Ectodermal cell (in vitro differentiated cells): ENCODE measurements at regions not wholly inside any gene's neighbourhood (a gene's known extent, or its start where the extent isn't known, plus 50 kb on each side); places are given as distances from the start of the nearest gene placed in this dataset.

Experiments
- H3K27ac ChIP-seq: 2 replicates; pipeline ENCODE4 v1.7.0; 2013; ENCODE audit warnings: mild to moderate bottlenecking, low read depth, low read length; ENCODE audit not compliant: insufficient read depth, poor library complexity, severe bottlenecking
- H3K27me3 ChIP-seq: 2 replicates; pipeline ENCODE4 v1.7.0; 2013; ENCODE audit warnings: mild to moderate bottlenecking, low read length; ENCODE audit not compliant: insufficient read depth, control insufficient read depth, poor library complexity, severe bottlenecking
- H3K36me3 ChIP-seq: one replicate; pipeline ENCODE4 v1.7.0; 2013; ENCODE audit warnings: low read length; ENCODE audit not compliant: control insufficient read depth, insufficient read depth
- H3K4me1 ChIP-seq: one replicate; pipeline ENCODE4 v1.7.0; 2013; ENCODE audit warnings: low read length; ENCODE audit not compliant: control insufficient read depth, insufficient read depth
- H3K4me3 ChIP-seq: 2 replicates; pipeline ENCODE4 v1.7.0; 2013; ENCODE audit warnings: low read depth, low read length, control low read depth; ENCODE audit not compliant: insufficient read depth
- H3K9me3 ChIP-seq: 2 replicates; pipeline ENCODE4 v1.7.0; 2013; ENCODE audit warnings: mild to moderate bottlenecking, low read length, moderate library complexity; ENCODE audit not compliant: control insufficient read depth
- WGBS, 2 experiments: methylation state at CpG; one replicate each; pipeline ENCODE4 v1.1.7; 2013; ENCODE audit warnings: missing lambda C conversion rate in 2 of 2; 5-methylcytosine and 5-hydroxymethylcytosine counted together

DNA sequence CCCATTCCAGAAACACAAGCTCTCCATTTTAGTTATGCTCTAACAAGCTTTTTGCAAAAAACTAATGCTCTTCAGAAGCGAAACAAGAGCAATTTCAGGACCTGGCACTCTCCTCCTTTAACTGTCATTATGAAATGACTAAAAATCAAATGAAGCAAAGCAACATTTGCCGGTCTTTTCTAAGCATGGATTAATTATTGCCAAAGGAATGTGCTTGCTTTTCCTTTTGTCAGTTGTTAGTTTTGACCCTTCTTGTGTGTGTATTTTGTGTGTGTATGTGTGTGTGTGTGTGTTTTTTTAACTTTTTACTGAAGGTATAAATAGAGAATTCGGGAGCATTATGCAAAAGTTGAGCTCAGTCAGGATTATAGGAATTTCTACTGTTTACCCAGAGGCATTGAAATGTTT is 509.1 kb downstream of the TUSC7 start:
- 87 to 92% methylated on average over 3 of the region's 3 CpGs for WGBS, 2 experiments
- Histone ChIP-seq H3K4me1 (no peaks in the 10 kb centered on the region), H3K9me3 (no peaks in the 10 kb centered on the region), H3K36me3 (no peaks in the 10 kb centered on the region), H3K4me3 (no peak overlapping the region), H3K27ac (no peak overlapping the region), H3K27me3 (no peaks in the 10 kb centered on the region)

GRCh38 chr3:117219296-117219695 is 509.7 kb downstream of the TUSC7 start:
- Histone ChIP-seq H3K9me3 (no peaks in the 10 kb centered on the region), H3K4me1 (no peaks in the 10 kb centered on the region), H3K4me3 (no peak overlapping the region), H3K36me3 (no peaks in the 10 kb centered on the region), H3K27ac (no peak overlapping the region), H3K27me3 (no peaks in the 10 kb centered on the region)
- 100% methylated on average over 1 of the region's 2 CpGs; no CpG with 5 or more reads in 1 of the 2 experiments for WGBS, 2 experiments

DNA sequence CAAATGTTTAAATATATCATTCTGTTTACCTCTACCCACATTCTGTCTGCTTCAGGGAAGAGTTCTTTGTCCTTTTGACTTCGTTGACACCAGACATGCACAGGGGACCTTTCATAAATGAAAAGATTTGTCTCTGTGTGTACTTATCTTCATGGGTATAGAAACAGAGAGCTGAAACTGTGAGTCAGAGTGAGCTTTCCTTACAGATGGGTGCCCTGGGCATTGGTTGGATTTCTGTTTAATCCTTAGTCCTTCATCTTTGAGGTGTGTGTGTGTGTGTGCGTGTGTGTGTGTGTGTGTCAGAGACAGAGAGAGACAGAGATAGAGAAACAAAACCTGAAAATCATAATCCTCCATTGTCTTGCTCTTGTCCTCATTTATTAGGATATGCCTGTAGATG is 517.4 kb downstream of the TUSC7 start:
- Histone ChIP-seq H3K27me3 (no peaks in the 10 kb centered on the region), H3K36me3 (no peaks in the 10 kb centered on the region), H3K4me3 (no peak overlapping the region), H3K9me3 (no peaks in the 10 kb centered on the region), H3K4me1 (no peaks in the 10 kb centered on the region), H3K27ac (no peak overlapping the region)
- 81 to 90% methylated on average over 2 of the region's 2 CpGs for WGBS, 2 experiments

- Histone ChIP-seq H3K4me3 (no peak overlapping the region), H3K36me3 (no peaks in the 10 kb centered on the region), H3K27ac (no peak overlapping the region), H3K9me3 (no peaks in the 10 kb centered on the region), H3K4me1 (no peaks in the 10 kb centered on the region), H3K27me3 (no peaks in the 10 kb centered on the region)
- WGBS, 2 experiments: 85 to 87% methylated on average over 1 of the region's 1 CpG
Measured at GRCh38 chr3:117228466-117228865, 518.9 kb downstream of the TUSC7 start.

- H3K27ac ChIP-seq: no peak overlapping the region
- no peaks in the 10 kb centered on the region for H3K4me1 ChIP-seq
- no peaks in the 10 kb centered on the region for H3K9me3 ChIP-seq
- no peak overlapping the region for H3K4me3 ChIP-seq
- WGBS, 2 experiments: no CpG with 5 or more reads among the region's 2 CpGs
- no peaks in the 10 kb centered on the region for H3K27me3 ChIP-seq
- H3K36me3 ChIP-seq: no peaks in the 10 kb centered on the region
Measured at GRCh38 chr3:117230924-117231323, 521.3 kb downstream of the TUSC7 start.

- H3K9me3 ChIP-seq: no peaks in the 10 kb centered on the region
- H3K4me1 ChIP-seq: no peaks in the 10 kb centered on the region
- H3K36me3 ChIP-seq: no peaks in the 10 kb centered on the region
- H3K27me3 ChIP-seq: no peaks in the 10 kb centered on the region
- H3K4me3 ChIP-seq: no peak overlapping the region
- H3K27ac ChIP-seq: no peak overlapping the region
- WGBS, 2 experiments: 60% methylated on average over 1 of the region's 1 CpG; no CpG with 5 or more reads in 1 of the 2 experiments
Measured at GRCh38 chr3:117234331-117234730, 524.8 kb downstream of the TUSC7 start.

- no peaks in the 10 kb centered on the region for H3K36me3 ChIP-seq
- no peaks in the 10 kb centered on the region for H3K4me1 ChIP-seq
- H3K27me3 ChIP-seq: no peaks in the 10 kb centered on the region
- no peak overlapping the region for H3K27ac ChIP-seq
- no peak overlapping the region for H3K4me3 ChIP-seq
- WGBS, 2 experiments: 91 to 93% methylated on average over 1 of the region's 1 CpG
- H3K9me3 ChIP-seq: no peaks in the 10 kb centered on the region
Measured at GRCh38 chr3:117235304-117235703, 525.7 kb downstream of the TUSC7 start.

GRCh38 chr3:117238806-117239205 is 529.2 kb downstream of the TUSC7 start:
- Histone ChIP-seq H3K9me3 (no peaks in the 10 kb centered on the region), H3K4me1 (no peaks in the 10 kb centered on the region), H3K27ac (no peak overlapping the region), H3K27me3 (no peaks in the 10 kb centered on the region), H3K36me3 (no peaks in the 10 kb centered on the region), H3K4me3 (no peak overlapping the region)
- 83 to 96% methylated on average over 3 of the region's 3 CpGs for WGBS, 2 experiments

GRCh38 chr3:117243657-117244056 is 534.1 kb downstream of the TUSC7 start:
- Histone ChIP-seq H3K9me3 (no peaks in the 10 kb centered on the region), H3K36me3 (no peaks in the 10 kb centered on the region), H3K27ac (no peak overlapping the region), H3K4me1 (no peaks in the 10 kb centered on the region), H3K4me3 (no peak overlapping the region), H3K27me3 (no peaks in the 10 kb centered on the region)
- WGBS, 2 experiments: 97% methylated on average over 2 of the region's 2 CpGs

DNA sequence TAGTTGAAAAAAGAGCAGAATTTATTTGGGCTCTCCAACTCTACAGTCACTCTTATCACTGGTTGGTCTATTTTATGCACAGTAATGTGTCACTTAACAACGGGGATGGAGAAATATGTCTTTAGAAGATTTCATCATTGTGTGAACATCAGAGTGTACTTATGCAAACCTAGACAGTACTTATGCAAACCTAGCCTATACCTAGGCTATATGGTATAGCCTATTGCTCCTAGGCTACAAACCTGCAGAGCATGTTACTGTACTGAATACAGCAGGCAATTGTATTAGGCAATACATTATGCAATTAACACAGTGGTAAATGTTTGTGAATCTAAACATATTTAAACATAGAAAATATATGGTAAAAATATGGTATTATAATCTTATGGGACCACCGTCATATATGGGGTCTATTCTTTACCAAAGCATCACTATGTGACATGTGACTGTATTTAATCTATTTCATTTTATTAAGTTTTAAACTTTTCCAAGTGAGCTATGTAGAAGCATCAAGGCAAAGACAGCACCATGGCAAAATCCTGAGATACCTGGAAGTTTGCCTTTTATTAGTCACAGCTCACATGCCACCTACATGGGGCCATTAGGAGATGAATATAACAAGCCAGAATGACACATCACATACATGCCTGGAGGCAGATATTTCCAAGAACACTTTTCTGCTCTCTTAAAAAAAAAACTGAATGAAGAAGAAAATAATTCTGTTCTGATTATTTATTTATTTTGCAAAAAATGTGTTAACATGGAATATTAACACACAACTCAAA is 537.4 kb downstream of the TUSC7 start:
- no peaks in the 10 kb centered on the region for H3K9me3 ChIP-seq
- H3K4me3 ChIP-seq: no peak overlapping the region
- H3K4me1 ChIP-seq: no peaks in the 10 kb centered on the region
- 100% methylated on average over 1 of the region's 2 CpGs for WGBS, 2 experiments
- no peak overlapping the region for H3K27ac ChIP-seq
- no peaks in the 10 kb centered on the region for H3K27me3 ChIP-seq
- no peaks in the 10 kb centered on the region for H3K36me3 ChIP-seq
